HepG2 (cell line): ENCODE measurements at regions not wholly inside any gene's neighbourhood (a gene's known extent, or its start where the extent isn't known, plus 50 kb on each side); places are given as distances from the start of the nearest gene placed in this dataset.
A peak's percentile ranks its signal among the peaks of the same experiment; 100 is the strongest.

Experiments
- ARHGAP35 ChIP-seq: sonication (generic); formaldehyde crosslinking; IDR thresholded peaks from 2 replicates; pipeline ENCODE4 v1.9.0; 2022; ENCODE audit warnings: mild to moderate bottlenecking, inconsistent platforms, moderate library complexity, missing genetic modification reagents, borderline replicate concordance
- CREB1 ChIP-seq, 2 experiments: fragments of 450-650 bp in 1 of 2; IDR thresholded peaks; 2 replicates each; pipeline ENCODE4 v1.6.1; 2016 to 2017; ENCODE audit warnings: control low read depth in 1 of 2, mild to moderate bottlenecking in 1 of 2, missing compliant biosample characterization in 1 of 2, missing genetic modification characterization in 1 of 2
- DMAP1 ChIP-seq: IDR thresholded peaks from 2 replicates; pipeline ENCODE4 v1.6.1; 2016
- HDAC1 ChIP-seq: sonication (generic); formaldehyde crosslinking; IDR thresholded peaks from 2 replicates; pipeline ENCODE4 v1.5.1; 2020; ENCODE audit warnings: mild to moderate bottlenecking, missing genetic modification reagents
- PRPF4 ChIP-seq: fragments of 200-400 bp; formaldehyde crosslinking; IDR thresholded peaks from 2 replicates; pipeline ENCODE4 v1.6.1; 2016; ENCODE audit warnings: low read length, low read depth; ENCODE audit not compliant: poor library complexity, severe bottlenecking
- SRF ChIP-seq: IDR thresholded peaks from 2 replicates; pipeline ENCODE4 v1.6.1; 2011; ENCODE audit warnings: mild to moderate bottlenecking, low read depth, low read length, moderate library complexity
- STAT6 ChIP-seq: sonication (generic); formaldehyde crosslinking; IDR thresholded peaks from 2 replicates; pipeline ENCODE4 v1.4.0; 2020; ENCODE audit warnings: missing genetic modification reagents, mild to moderate bottlenecking, borderline replicate concordance
- ZBTB39 ChIP-seq: sonication (generic); formaldehyde crosslinking; IDR thresholded peaks from 2 replicates; pipeline ENCODE4 v1.5.0; 2020; ENCODE audit warnings: missing genetic modification reagents
- ZNF292 ChIP-seq: sonication (generic); formaldehyde crosslinking; IDR thresholded peaks from 2 replicates; pipeline ENCODE4 v1.8.1; 2022; ENCODE audit warnings: mild to moderate bottlenecking, low read depth, missing genetic modification reagents, borderline replicate concordance
- ZNF317 ChIP-seq: sonication (generic); formaldehyde crosslinking; IDR thresholded peaks from 2 replicates; pipeline ENCODE4 v1.5.0; 2020; ENCODE audit warnings: mild to moderate bottlenecking, missing genetic modification reagents

DNA sequence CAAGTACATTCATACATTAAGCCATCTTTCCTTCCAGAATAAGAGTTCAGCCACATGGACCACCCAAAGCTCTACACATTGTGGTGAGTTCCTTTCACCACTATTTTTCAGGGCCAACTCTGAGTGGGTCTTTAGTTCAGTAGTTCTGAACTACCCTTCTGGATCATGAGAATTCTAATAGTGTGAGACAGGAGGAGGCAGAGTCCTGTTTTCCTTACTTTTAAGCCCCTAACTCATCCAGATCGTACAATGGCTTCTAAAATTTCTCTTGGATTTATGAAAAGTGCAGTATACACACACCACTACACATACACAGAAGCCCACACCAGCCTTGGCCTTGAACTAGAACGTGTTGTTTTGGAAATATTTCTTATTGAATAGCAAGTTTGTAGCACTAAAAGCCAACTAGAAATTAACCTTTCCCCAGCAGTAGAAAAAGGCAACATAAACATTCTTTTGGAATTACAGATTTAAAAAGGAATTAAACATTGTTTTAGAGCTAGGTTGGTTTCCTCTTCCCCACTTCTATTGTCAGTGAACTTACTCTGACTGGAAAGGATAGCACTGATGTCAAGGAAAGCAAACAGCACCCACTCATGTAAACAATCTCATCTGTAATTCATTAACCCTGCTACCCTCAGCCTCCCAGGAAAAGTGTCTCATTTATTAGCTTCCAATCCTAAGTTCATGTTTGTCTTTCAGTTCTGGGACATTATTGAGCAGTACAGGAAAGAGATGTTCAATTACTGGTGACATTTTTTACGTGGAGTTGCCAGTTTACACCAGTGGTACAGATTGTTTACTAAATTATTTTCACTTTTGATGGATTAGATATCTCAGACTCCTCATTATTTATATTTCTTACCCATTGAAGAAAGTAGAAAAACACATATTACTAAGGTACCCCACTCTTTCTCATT, 95.7 kb upstream of the AGTR1 start (continued):
- TF ChIP-seq ZNF317 (CRISPR knock-in tag): peak; percentile 64; the same call in 1 of the 2 replicates
- no peak for TF ChIP-seq CREB1 (IDR thresholded peaks at IDR 0.05)
- TF ChIP-seq CREB1 (CRISPR knock-in tag; IDR thresholded peaks at IDR 0.05): peak; percentile 84
- no peak for TF ChIP-seq ARHGAP35 (CRISPR knock-in tag)
- TF ChIP-seq HDAC1 (CRISPR knock-in tag): peak; percentile 41; the same call in 1 of the 2 replicates
- 0 out of 2 replicates have a peak, but pooled peaks have one; percentile 13 for TF ChIP-seq SRF
- TF ChIP-seq PRPF4: no peak
- no peak for TF ChIP-seq ZBTB39 (CRISPR knock-in tag)
- TF ChIP-seq STAT6: no peak
- TF ChIP-seq DMAP1 (CRISPR knock-in tag): peak; percentile 52; the same call in 1 of the 2 replicates
- peak; percentile 63; the same call in 1 of the 2 replicates for TF ChIP-seq ZNF292
